ENCODE measurements at regions not wholly inside any gene's neighbourhood (a gene's known extent, or its start where the extent isn't known, plus 50 kb on each side); places are given as distances from the start of the nearest gene placed in this dataset.

GRCh38 chr9:28758971-28759370 is 1185.7 kb upstream of the C9orf72 start:
- H3K36me3 ChIP-seq (ENCODE audit: control insufficient read depth, insufficient read depth, low read length): no peaks in the 10 kb centered on the region
- no peak overlapping the region for H3K23ac ChIP-seq (ENCODE audit: low read depth, low read length)
- DNase-seq (no peak), ATAC-seq (ENCODE audit: low read depth) (no peak)
- no peak overlapping the region for H4K8ac ChIP-seq (ENCODE audit: low read depth in 2 of 2, low read length in 2 of 2)
- POLR2A ChIA-PET (ENCODE audit: unreplicated experiment): no interaction called here
- H2BK15ac ChIP-seq (ENCODE audit: low read depth, low read length): no peak overlapping the region
- H3K14ac ChIP-seq (replicated peaks; ENCODE audit: low read depth, low read length): no peak overlapping the region
- no peak overlapping the region for H3K56ac ChIP-seq (ENCODE audit: extremely low read depth, insufficient read depth, low read length)
- H3K4me3 ChIP-seq (ENCODE audit: insufficient read depth, low read depth, low read length): no peak overlapping the region
- H3K9ac ChIP-seq (ENCODE audit: low read depth, low read length): no peak overlapping the region
- WGBS, 2 experiments (ENCODE audit: extremely low coverage in 2 of 2, insufficient read length in 1 of 2): no CpG with 5 or more reads among the region's 1 CpG
- in situ Hi-C loops (cut with MboI; ENCODE audit: low sequenced_read_pairs): no loop called here
- CTCF ChIA-PET: no interaction called here
- no peak overlapping the region for H2BK20ac ChIP-seq (ENCODE audit: low read depth, low read length)
- intact Hi-C loops (cut with micrococcal nuclease): loop anchor here (10.0 kb wide), 1 partner anchor 1546 kb away; no protein-coding TSS in a partner anchor
- H3K9me3 ChIP-seq (ENCODE audit: control insufficient read depth, insufficient read depth, low read length): no peaks in the 10 kb centered on the region; the same call in 1 of the 2 replicates
- H3K27ac ChIP-seq (ENCODE audit: insufficient read depth, low read length): no peak overlapping the region
- no peak overlapping the region for H3K18ac ChIP-seq (ENCODE audit: low read depth, low read length)
- H2BK120ac ChIP-seq (ENCODE audit: low read depth, low read length): no peak overlapping the region
- no peak overlapping the region for H2AFZ ChIP-seq (replicated peaks; ENCODE audit: low read length, poor library complexity)
- no peak overlapping the region for H3K4ac ChIP-seq (ENCODE audit: low read depth, low read length)
- no peaks in the 10 kb centered on the region for H4K20me1 ChIP-seq (ENCODE audit: insufficient read depth, low read length)
- H3K4me1 ChIP-seq (ENCODE audit: control insufficient read depth, insufficient read depth, low read length): no peaks in the 10 kb centered on the region
- no peak overlapping the region for H2AK9ac ChIP-seq (replicated peaks; ENCODE audit: low read depth, low read length, poor library complexity)
- H2BK5ac ChIP-seq (ENCODE audit: low read depth, low read length, poor library complexity, severe bottlenecking): no peak overlapping the region
- BruUV-seq (replicated peaks): no TSS peak
- no peak for TF ChIP-seq CTCF (conservative IDR thresholded peaks at IDR 0.05; ENCODE audit: low read depth, low read length)
- TF ChIP-seq MAFK (IDR thresholded peaks at IDR 0.05; ENCODE audit: low read depth, low read length): no peak
- TF ChIP-seq MXI1 (IDR thresholded peaks at IDR 0.05; ENCODE audit: borderline replicate concordance, low read depth, low read length): no peak
- TF ChIP-seq POLR2A (IDR thresholded peaks at IDR 0.05; ENCODE audit: low read depth, low read length): no peak
- dilution Hi-C loops (cut with HindIII; ENCODE audit: low sequenced_read_pairs, unreplicated experiment): no loop called here
- H4K5ac ChIP-seq (ENCODE audit: low read depth, low read length): no peak overlapping the region
- H2AK5ac ChIP-seq (ENCODE audit: low read depth, low read length): no peak overlapping the region
- no peaks in the 10 kb centered on the region for H3K79me1 ChIP-seq (ENCODE audit: low read depth in 1 of 2, low read length in 2 of 2)
- H3K4me2 ChIP-seq (ENCODE audit: low read depth, low read length): no peak overlapping the region
- H3K27me3 ChIP-seq (ENCODE audit: control insufficient read depth, insufficient read depth, low read length): no peaks in the 10 kb centered on the region
- no peak overlapping the region for H4K91ac ChIP-seq (ENCODE audit: insufficient read depth, low read depth, low read length)
- H3K9me1 ChIP-seq (ENCODE audit: insufficient read depth, low read length): no peaks in the 10 kb centered on the region
